ENCODE measurements at regions not wholly inside any gene's neighbourhood (a gene's known extent, or its start where the extent isn't known, plus 50 kb on each side); places are given as distances from the start of the nearest gene placed in this dataset.

DNA sequence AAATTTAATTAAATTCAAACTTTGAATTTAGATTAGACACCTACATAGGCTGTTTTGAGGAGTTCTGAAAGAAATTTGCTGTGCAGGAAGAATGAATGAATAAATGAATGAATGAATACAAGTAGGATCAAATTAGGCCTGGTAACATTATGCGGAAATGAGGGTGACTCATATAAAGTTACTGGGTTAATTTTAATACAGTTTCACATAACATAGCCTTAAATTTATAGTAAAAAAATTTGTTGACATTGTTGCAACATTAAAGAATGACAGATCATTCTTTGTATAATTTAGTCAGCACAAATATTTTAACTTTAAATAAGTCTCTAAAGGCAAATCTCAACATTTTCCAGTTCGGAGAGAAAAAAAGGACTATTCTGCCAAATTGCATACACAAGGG is 1293.1 kb upstream of the SLC39A10 start:
- Mint-ChIP-seq H3K27me3 (ENCODE audit: low read depth in 3 of 3) (no peaks in the 10 kb centered on the region), H3K4me1 (no peaks in the 10 kb centered on the region), H3K4me3 (no peak overlapping the region), H3K9me3 (peaks cover 0 to 8% (median 2%) of the 10 kb centered on the region in 7 donors), H3K27ac (no peak overlapping the region), H3K36me3 (no peaks in the 10 kb centered on the region)
- Histone ChIP-seq H3K36me3 (replicated peaks in 1 of 2; ENCODE audit: control insufficient read depth in 1 of 2, insufficient read depth in 2 of 2, low read length in 2 of 2) (no peaks in the 10 kb centered on the region), H3K4me1 (ENCODE audit: control insufficient read depth in 1 of 2, insufficient read depth in 2 of 2, low read length in 2 of 2) (no peaks in the 10 kb centered on the region), H3K9ac (ENCODE audit: insufficient read depth, low read length, poor library complexity, severe bottlenecking) (no peak overlapping the region), H3K27me3 (ENCODE audit: control insufficient read depth in 2 of 2, insufficient read depth in 2 of 2, low read length in 2 of 2) (no peaks in the 10 kb centered on the region), H3K4me3 (replicated peaks in 1 of 3; ENCODE audit: low read depth in 2 of 3, low read length in 3 of 3) (no peak overlapping the region), H3K79me2 (ENCODE audit: insufficient read depth, low read length) (no peaks in the 10 kb centered on the region), H3K9me3 (replicated peaks in 1 of 2; ENCODE audit: control insufficient read depth in 1 of 2, insufficient read depth in 1 of 2, low read length in 2 of 2) (peaks cover 4 to 5% of the 10 kb centered on the region in 2 donors), H3K27ac (ENCODE audit: low read depth in 1 of 2, low read length in 2 of 2) (no peak overlapping the region), H2AFZ (ENCODE audit: insufficient read depth, low read depth, low read length, poor library complexity, severe bottlenecking) (no peak overlapping the region), H3K4me2 (replicated peaks; ENCODE audit: extremely low read depth, low read length, poor library complexity, severe bottlenecking) (no peak overlapping the region), H4K20me1 (ENCODE audit: insufficient read depth, low read length) (no peaks in the 10 kb centered on the region)
- TF ChIP-seq, protein P1, sequence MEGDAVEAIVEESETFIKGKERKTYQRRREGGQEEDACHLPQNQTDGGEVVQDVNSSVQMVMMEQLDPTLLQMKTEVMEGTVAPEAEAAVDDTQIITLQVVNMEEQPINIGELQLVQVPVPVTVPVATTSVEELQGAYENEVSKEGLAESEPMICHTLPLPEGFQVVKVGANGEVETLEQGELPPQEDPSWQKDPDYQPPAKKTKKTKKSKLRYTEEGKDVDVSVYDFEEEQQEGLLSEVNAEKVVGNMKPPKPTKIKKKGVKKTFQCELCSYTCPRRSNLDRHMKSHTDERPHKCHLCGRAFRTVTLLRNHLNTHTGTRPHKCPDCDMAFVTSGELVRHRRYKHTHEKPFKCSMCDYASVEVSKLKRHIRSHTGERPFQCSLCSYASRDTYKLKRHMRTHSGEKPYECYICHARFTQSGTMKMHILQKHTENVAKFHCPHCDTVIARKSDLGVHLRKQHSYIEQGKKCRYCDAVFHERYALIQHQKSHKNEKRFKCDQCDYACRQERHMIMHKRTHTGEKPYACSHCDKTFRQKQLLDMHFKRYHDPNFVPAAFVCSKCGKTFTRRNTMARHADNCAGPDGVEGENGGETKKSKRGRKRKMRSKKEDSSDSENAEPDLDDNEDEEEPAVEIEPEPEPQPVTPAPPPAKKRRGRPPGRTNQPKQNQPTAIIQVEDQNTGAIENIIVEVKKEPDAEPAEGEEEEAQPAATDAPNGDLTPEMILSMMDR (IDR thresholded peaks at IDR 0.05): no peak
- WGBS (ENCODE audit: insufficient coverage): no CpG with 5 or more reads among the region's 2 CpGs
- intact Hi-C loops (cut with micrococcal nuclease): no loop called here
- DNase-seq: no peak

DNA sequence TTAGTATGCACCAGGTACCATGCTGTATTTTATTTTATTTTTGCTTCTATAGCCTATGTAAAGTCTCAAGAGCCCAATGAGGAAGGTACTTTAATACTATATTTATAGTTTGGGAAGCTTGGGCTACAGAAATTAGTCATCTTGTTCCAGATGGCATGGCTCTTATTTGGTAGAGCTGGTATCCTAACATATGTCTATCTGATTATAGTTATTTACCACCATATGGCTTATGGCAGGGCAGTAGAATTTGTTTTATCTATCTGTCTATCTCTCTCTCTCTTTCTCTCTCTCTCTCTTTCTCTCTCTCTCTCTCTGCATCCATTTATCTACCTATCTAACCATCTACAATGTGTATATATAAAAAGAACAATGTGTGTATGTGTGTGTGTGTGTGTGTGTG is 1293.7 kb upstream of the SLC39A10 start:
- Histone ChIP-seq H4K20me1 (ENCODE audit: insufficient read depth, low read length) (no peaks in the 10 kb centered on the region), H3K36me3 (replicated peaks in 1 of 2; ENCODE audit: control insufficient read depth in 1 of 2, insufficient read depth in 2 of 2, low read length in 2 of 2) (no peaks in the 10 kb centered on the region), H3K27ac (ENCODE audit: low read depth in 1 of 2, low read length in 2 of 2) (no peak overlapping the region), H3K9me3 (replicated peaks in 1 of 2; ENCODE audit: control insufficient read depth in 1 of 2, insufficient read depth in 1 of 2, low read length in 2 of 2) (peaks cover 4 to 5% of the 10 kb centered on the region in 2 donors), H3K79me2 (ENCODE audit: insufficient read depth, low read length) (no peaks in the 10 kb centered on the region), H3K27me3 (ENCODE audit: control insufficient read depth in 2 of 2, insufficient read depth in 2 of 2, low read length in 2 of 2) (no peaks in the 10 kb centered on the region), H3K4me2 (replicated peaks; ENCODE audit: extremely low read depth, low read length, poor library complexity, severe bottlenecking) (no peak overlapping the region), H2AFZ (ENCODE audit: insufficient read depth, low read depth, low read length, poor library complexity, severe bottlenecking) (no peak overlapping the region), H3K4me3 (replicated peaks in 1 of 3; ENCODE audit: low read depth in 2 of 3, low read length in 3 of 3) (no peak overlapping the region), H3K4me1 (ENCODE audit: control insufficient read depth in 1 of 2, insufficient read depth in 2 of 2, low read length in 2 of 2) (no peaks in the 10 kb centered on the region), H3K9ac (ENCODE audit: insufficient read depth, low read length, poor library complexity, severe bottlenecking) (no peak overlapping the region)
- TF ChIP-seq, protein P1 (IDR thresholded peaks at IDR 0.05): no peak
- Mint-ChIP-seq H3K27me3 (ENCODE audit: low read depth in 3 of 3) (no peaks in the 10 kb centered on the region), H3K36me3 (no peaks in the 10 kb centered on the region), H3K9me3 (peaks cover 0 to 8% (median 2%) of the 10 kb centered on the region in 7 donors), H3K27ac (no peak overlapping the region), H3K4me1 (no peaks in the 10 kb centered on the region), H3K4me3 (no peak overlapping the region)
- intact Hi-C loops (cut with micrococcal nuclease): no loop called here
- DNase-seq: no peak

All from CD14-positive monocyte (primary cell).